ENCODE measurements at regions not wholly inside any gene's neighbourhood (a gene's known extent, or its start where the extent isn't known, plus 50 kb on each side); places are given as distances from the start of the nearest gene placed in this dataset.

DNA sequence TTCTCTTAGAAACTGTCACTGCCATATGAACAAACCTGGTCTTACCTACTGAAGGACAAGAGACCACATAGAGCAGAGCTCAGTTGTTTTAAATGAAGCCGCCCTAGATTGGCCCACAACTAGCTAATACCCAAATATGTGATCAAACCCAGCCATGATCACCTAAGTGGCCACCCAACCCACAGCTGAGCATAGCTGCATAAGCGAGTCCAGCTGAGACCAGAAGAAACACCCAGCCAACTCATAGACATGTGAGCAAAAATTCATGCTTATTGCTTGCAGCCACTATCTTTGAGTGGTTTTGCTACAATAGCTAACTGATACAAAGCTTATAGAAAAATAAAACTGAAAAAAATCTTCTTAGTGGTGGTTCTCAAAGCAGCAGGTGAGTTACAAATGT, 124.3 kb upstream of the CPNE4 start:
- TF ChIP-seq SRF (IDR thresholded peaks at IDR 0.05; ENCODE audit: low read depth) (no peak), ZFX (IDR thresholded peaks at IDR 0.05) (no peak), POLR2AphosphoS5 (IDR thresholded peaks at IDR 0.05; ENCODE audit: low read depth, low read length) (no peak), RAD21 (IDR thresholded peaks at IDR 0.05; ENCODE audit: low read depth) (no peak), POLR2A (IDR thresholded peaks at IDR 0.05; ENCODE audit: borderline replicate concordance, extremely low read depth, insufficient read depth, insufficient read length) (no peak), CBX3 (IDR thresholded peaks at IDR 0.05; ENCODE audit: low read depth) (no peak)
- TF ChIP-seq, protein P1, sequence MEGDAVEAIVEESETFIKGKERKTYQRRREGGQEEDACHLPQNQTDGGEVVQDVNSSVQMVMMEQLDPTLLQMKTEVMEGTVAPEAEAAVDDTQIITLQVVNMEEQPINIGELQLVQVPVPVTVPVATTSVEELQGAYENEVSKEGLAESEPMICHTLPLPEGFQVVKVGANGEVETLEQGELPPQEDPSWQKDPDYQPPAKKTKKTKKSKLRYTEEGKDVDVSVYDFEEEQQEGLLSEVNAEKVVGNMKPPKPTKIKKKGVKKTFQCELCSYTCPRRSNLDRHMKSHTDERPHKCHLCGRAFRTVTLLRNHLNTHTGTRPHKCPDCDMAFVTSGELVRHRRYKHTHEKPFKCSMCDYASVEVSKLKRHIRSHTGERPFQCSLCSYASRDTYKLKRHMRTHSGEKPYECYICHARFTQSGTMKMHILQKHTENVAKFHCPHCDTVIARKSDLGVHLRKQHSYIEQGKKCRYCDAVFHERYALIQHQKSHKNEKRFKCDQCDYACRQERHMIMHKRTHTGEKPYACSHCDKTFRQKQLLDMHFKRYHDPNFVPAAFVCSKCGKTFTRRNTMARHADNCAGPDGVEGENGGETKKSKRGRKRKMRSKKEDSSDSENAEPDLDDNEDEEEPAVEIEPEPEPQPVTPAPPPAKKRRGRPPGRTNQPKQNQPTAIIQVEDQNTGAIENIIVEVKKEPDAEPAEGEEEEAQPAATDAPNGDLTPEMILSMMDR (IDR thresholded peaks at IDR 0.05 in 2 of 3, conservative IDR thresholded peaks at IDR 0.05 in 1 of 3; ENCODE audit: borderline replicate concordance in 1 of 3, insufficient read depth in 1 of 3, low read depth in 2 of 3, low read length in 2 of 3) = no peak

Data from HCT116 (cell line).